NCI-H526 treated with DMSO at 0.1 percent for 48 hours (cell line): ENCODE measurements at regions not wholly inside any gene's neighbourhood (a gene's known extent, or its start where the extent isn't known, plus 50 kb on each side); places are given as distances from the start of the nearest gene placed in this dataset.

Experiments
- DNase-seq: peaks from one replicate; lab custom pipeline; 2025; lab: John Stamatoyannopoulos, UW

DNA sequence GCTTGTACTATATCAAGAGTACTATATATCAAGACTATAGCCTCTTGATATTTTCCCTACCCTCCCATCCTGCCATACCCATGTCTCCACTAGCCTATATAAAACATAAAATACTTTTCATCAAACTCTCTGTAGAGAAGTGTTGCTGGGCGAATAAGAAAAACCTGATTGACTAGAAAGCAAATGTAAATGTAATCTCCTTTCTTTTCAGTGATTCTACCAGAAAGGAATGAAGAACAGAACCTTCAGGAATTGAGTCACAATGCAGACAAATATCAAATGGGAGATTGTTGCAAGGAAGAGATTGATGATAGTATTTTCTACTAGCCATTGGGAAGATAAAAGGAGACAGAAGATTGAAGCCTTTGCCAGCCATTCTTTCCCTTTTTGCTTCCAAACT is 89.2 kb downstream of the KCNRG start:
- no peak for DNase-seq

DNA sequence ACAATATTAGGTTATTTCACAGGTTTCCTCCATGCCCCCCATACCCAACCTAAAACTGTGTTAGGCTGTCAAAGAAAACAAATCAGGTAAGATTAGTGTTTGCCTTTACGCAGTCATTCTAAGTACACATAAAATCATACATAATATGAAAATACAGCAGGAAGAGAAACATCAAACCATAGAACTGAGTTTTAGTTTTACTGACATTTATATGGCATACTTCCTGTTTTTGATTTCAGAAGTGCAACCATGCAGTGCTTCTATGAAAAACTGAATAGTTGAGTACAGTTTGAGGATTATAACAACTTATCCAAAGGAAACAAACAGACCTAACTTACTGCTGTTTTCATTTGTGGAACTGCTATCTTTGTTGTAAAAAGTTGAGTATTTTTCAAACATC is 91.3 kb downstream of the KCNRG start:
- no peak for DNase-seq

DNA sequence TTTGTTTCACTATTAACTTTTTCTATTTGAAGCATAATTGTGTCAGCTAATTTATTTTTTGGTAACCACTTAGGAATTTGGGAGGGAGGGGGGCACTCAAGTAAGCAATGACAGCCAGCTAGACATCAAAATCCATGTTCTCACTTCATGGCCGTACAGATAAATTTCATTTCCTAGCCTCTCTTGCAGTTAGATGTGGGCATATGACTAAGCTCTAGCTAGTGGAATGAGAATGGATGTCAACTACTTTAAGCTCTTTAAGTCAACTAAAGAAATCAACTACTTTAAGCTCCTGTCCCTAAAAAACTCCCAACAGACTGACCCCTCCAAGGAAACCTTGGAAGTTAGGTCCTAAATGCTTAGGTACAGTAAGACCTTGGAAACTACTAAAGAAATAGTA is 92.0 kb downstream of the KCNRG start:
- DNase-seq: no peak

DNA sequence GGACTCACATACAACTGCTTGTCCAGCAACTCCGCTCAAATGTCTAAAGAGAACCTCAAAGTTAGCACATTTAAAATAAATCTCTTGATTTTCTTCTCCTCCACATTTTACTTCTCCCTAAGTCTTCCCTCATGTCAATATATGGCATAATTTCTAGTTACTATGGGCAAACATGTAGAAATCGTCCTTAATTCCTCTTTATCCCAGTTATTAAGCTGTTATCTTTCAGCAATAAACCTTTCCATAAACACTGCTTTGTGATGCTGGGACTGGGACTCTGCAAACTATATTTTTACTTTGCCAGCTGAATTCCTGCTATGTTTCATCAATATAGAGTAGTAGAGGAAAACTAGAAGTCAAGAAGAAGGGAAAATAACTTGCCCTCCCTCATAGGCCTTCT is 99.7 kb downstream of the KCNRG start:
- no peak for DNase-seq

GRCh38 chr13:50115695-50116094 is 100.5 kb downstream of the KCNRG start:
- DNase-seq: no peak

DNA sequence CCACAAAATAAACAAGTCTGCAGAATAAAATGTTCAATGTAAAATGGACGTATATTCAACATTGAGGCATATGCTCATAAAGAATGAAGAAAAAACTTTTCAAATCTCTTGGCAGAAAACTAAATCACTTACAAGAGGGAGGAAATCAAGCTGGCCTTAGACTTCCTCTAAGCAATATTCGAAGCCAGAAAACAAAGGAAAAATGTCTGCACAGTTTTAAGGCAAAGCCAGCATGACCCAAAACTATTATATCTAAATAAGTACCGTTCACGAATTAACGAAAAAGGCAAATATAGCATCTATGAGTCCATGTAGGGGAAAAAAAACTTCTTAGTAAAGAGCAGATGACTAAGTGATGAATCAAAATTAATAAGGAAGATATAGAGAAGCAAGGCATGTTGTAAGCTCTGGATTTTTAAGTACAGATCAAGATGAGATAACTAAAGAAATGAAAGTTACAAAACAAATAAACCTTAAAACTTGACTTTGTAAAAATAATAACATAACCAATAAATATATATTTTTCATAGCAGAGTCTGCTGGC is 101.3 kb downstream of the KCNRG start:
- DNase-seq: no peak

- no peak for DNase-seq
These were observed 104.3 kb downstream of the KCNRG start for GRCh38 chr13:50119591-50119990.

GRCh38 chr13:50122455-50122854 is 107.2 kb downstream of the KCNRG start:
- no peak for DNase-seq

DNA sequence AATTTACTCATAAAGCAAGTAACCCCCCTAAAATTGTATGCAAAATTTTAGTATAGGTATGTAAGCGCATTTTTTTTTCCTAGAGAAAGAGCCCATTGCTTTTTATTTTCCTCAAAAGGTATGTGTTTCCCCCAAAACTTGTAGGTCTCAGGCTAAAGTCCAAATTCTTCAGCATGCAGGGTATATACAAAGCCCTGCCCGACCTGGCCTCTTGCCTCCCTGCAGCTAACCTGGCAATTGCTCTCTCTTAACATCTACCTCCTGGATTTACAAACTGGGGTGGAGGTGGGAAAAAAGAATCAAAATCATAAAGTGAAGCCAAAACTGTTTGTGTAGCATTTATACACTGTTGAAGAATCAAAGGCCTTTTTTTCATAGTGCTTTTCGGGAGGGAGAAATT is 107.8 kb downstream of the KCNRG start:
- no peak for DNase-seq

DNA sequence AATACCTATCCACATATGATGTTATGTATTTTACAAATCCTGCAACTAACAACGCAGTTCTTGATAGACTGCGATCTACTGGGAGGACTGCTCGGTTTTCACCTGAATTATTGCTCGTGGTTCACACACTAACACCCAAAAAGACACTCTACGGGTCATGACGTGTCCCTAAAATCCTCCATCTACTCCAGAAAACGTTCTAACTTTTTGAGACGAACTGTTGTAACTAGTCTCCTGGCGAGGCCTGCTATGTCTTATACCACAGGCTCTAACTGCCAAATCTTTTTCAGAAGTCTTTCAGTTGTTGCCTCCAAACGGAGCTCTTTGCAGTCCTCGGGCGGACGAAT is 108.2 kb downstream of the KCNRG start:
- DNase-seq: no peak

GRCh38 chr13:50123862-50124535 is 108.8 kb downstream of the KCNRG start:
- DNase-seq: peak; percentile 93

GRCh38 chr13:50124536-50125303 is 109.5 kb downstream of the KCNRG start:
- DNase-seq: peak; percentile 86

GRCh38 chr13:50125304-50125553 is 110.0 kb downstream of the KCNRG start:
- DNase-seq: no peak

DNA sequence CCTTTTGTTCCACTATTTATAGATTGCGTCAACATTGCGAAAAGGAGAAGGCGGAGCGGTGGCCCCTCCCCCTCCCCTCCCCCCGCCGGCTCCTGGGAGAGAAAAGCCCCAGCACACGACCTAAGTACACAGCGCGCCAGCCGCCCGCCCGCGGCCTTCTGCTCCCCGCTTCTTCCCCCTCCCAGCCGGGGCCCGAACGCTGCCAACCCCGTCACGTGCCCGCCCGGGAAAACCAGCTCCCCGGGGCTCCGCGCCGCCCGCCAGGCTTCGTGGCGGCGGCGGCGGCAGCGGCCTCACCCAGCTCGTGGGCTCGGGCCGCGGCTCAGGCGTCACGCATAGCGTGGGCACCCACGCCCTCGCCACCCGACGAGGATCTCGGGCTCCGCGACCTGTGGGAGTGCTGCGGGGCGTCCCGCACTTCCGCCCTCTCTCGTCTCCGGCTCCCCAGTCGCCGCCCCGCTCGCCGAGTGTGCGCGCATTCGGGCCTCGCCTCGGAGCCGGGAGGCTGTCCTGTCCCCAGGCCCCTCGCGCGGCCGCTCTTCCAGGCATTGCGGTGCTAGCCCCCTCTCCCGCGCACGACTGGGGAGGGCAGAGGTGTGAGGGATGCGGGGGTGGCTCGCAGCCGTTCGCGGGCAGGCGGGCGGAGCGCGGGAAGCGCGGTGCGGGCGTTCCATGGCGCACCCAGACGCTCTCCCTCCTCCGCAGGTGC is 110.5 kb downstream of the KCNRG start:
- DNase-seq: peak; percentile 93

DNA sequence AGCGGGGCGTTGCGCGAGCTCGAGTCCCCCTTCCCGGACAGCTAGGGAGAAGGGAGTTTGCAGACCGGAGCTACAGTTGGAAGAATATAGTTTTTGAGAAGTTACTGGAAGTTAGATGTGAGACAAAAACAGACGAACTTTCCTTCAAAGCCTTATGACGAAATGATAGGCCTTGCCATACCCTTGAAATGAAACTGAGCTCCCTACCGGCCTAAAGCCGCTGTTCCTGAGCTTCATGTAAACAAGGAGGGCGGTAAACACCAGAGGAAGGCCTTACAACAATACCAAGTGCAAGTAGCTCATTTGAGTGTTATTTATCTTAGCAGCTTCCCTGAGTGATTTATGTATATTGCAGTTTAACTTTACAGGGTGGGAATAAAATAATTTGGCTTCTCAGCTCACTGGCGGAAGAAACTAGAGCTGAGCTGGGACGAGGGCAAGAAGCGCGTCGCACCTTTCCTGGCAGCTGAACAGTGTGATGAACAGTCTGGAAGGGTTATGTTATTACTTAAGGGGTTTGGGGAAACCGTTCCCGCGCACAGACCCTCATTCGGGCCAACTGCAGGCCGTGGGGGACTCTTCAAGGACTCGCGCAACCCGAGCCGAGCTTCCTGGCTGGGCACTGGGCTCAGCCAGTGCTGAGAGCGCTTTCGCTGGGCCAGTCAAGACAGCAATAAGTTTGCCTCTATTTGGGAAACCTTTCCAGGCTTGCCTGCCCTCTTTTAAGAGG is 111.2 kb downstream of the KCNRG start:
- peak; percentile 81 for DNase-seq

DNA sequence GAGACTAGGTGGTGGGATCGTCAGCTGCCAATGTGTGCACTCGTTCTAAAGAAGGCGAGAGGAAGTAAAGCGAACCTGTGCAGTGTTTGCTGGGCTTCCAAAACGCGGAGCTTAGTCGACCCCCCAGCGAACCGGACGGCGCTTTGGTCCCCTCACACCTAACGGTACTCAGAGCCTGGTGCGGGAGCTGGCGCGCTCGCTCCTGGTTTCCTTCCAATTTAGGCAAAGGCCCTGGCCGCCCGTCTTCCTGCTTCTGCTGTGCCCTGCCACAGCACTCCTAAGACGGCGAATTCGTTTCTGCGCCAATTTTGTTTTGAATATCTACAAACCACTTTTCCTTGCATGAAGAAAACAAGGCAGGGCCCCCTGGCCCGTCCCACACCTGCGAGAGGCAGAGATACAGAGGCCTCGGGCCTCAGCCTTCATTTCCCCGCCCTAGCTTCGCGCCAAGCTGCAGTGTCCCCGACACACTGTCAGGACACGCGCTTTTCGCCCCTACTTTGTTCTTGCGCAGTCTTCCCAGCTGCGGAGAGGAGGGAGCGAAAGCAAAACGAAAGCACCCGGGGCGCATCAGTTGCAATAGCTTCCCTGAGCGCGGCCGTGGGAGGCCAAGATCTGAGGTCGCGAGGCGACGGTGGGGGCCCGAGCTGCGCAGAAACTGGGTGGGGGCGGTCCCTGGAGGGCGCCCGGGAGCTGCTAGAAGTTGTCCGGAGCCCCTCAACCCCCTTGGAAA is 111.9 kb downstream of the KCNRG start:
- DNase-seq: no peak

- DNase-seq: no peak
These were observed 112.6 kb downstream of the KCNRG start for GRCh38 chr13:50127726-50128291.

- no peak for DNase-seq
These were observed 113.2 kb downstream of the KCNRG start for GRCh38 chr13:50128428-50128931.

GRCh38 chr13:50129081-50129705 is 113.9 kb downstream of the KCNRG start:
- DNase-seq: no peak

DNA sequence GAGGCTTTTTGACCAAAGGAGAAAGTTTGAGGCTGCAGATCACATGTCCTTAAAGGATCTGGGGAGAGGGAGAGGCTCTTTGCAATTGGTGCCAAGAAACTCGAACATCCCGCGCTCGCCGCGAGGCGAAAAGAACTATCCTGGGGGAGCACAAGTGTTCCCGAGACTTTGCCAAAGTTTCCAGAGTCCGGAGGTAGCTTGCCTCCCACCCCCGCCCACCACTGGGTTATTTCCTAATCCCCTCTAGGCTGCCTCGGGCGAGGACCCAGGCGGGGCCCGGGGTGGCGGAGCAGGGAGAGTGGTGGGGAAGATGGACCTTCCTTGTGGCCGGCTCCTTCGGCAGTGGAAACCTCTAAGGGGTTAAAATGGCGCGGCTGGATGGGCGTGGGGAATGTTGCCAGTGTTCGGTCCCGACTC is 114.5 kb downstream of the KCNRG start:
- DNase-seq: no peak
